Lower leg skin (tissue), 4 donors: ENCODE measurements at regions not wholly inside any gene's neighbourhood (a gene's known extent, or its start where the extent isn't known, plus 50 kb on each side); places are given as distances from the start of the nearest gene placed in this dataset.

Source experiments
- DNase-seq, 2 donors: peaks; one replicate each; pipeline ENCODE4 v3.0.0-alpha.2; 2019; ENCODE audit warnings: low spot score in 2 of 2
- H3K4me3 ChIP-seq: fragments of 200-600 bp; sonication (generic); 2 replicates; pipeline ENCODE4 v1.5.1; 2017; ENCODE audit warnings: mild to moderate bottlenecking, low read depth; ENCODE audit not compliant: poor library complexity, severe bottlenecking
- POLR2A ChIP-seq, 2 donors: fragments of 450-650 bp; IDR thresholded peaks; one replicate each; pipeline ENCODE4 v1.6.1; 2016 to 2017; ENCODE audit warnings: antibody characterized with exemption in 2 of 2, mild to moderate bottlenecking in 1 of 2, moderate library complexity in 1 of 2
- WGBS, 2 donors: methylation state at CpG; one replicate each; pipeline ENCODE4 v1.1.5; 2018; 5-methylcytosine and 5-hydroxymethylcytosine counted together
- intact Hi-C: fragments of 100-400 bp; cut with DNase I; formaldehyde crosslinking; loops from one replicate; pipeline ENCODE4 v1.15.0; 2023; ENCODE audit warnings: low total_unique reads
- TF ChIP-seq, protein P1 (sequence below), 3 donors: fragments of 450-650 bp; IDR thresholded peaks; one replicate each; pipeline ENCODE4 v1.5.1; 2016; ENCODE audit warnings: antibody characterized with exemption in 3 of 3, mild to moderate bottlenecking in 3 of 3, moderate library complexity in 2 of 3

DNA sequence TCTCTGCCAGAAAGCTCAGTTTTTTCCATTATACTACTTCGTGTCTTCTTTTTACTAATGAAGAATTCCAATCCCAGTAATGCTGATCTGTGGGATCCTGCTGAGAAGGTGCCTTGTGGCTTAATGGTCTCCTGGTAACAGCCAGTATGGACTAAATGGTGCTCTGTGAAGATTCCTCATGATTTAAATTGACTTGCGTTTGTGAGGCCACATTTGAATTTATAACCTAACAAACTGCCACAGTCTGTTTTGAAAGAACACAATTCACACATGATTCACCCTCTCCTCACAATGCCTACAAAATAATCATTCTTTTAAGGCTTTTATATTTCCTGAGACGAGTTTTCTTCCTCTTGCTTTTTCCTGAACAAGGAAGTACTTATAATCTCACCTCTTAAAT is 140.0 kb downstream of the MBL2 start:
- 41 to 43% methylated on average over 3 of the region's 3 CpGs for WGBS, 2 donors
- H3K4me3 ChIP-seq = no peak overlapping the region
- TF ChIP-seq, protein P1, sequence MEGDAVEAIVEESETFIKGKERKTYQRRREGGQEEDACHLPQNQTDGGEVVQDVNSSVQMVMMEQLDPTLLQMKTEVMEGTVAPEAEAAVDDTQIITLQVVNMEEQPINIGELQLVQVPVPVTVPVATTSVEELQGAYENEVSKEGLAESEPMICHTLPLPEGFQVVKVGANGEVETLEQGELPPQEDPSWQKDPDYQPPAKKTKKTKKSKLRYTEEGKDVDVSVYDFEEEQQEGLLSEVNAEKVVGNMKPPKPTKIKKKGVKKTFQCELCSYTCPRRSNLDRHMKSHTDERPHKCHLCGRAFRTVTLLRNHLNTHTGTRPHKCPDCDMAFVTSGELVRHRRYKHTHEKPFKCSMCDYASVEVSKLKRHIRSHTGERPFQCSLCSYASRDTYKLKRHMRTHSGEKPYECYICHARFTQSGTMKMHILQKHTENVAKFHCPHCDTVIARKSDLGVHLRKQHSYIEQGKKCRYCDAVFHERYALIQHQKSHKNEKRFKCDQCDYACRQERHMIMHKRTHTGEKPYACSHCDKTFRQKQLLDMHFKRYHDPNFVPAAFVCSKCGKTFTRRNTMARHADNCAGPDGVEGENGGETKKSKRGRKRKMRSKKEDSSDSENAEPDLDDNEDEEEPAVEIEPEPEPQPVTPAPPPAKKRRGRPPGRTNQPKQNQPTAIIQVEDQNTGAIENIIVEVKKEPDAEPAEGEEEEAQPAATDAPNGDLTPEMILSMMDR (IDR thresholded peaks at IDR 0.05) = no peak
- no peak for TF ChIP-seq POLR2A (IDR thresholded peaks at IDR 0.05)
- intact Hi-C loops = no loop called here
- no peak for DNase-seq

DNA sequence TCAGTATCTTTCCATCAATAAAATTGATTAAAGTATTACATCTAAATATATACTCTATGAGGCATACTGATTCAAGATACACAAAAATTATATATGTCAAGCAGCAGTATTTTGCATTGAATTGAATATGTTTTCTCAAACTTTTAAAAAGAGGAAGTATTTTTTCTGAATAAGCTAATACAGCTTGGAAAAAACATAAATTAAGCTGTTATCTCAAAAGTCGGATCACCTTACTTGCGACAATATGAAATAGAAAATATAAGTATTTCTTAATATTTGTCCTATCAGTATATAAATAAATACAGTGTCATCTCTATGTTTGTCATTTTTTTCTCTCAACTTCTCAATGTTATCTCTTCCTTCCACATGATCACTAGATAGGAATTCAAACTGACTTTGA is 139.3 kb downstream of the MBL2 start:
- intact Hi-C loops = no loop called here
- TF ChIP-seq POLR2A (IDR thresholded peaks at IDR 0.05) = no peak
- TF ChIP-seq, protein P1 (IDR thresholded peaks at IDR 0.05) = no peak
- DNase-seq = no peak
- 81 to 85% methylated on average over 2 of the region's 2 CpGs for WGBS, 2 donors
- H3K4me3 ChIP-seq = no peak overlapping the region

DNA sequence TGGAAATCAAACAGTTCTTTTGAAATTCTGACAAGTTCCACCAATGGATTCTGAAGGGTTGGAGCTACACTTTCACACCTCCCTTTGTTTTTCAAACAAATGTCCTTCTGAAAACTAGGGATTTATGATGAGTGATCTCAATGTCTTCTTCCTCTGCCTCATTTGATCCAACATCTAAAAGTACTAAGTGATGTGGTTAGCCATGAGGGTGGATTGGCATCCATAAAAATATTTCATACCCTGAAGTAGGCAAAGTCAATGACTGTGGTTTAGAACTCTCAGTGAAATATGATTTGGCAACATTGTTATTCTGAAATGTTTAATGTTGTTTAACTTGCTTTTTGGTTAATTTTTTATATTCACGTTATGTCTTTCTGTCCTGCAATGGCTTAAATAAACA is 136.9 kb downstream of the MBL2 start:
- H3K4me3 ChIP-seq = no peak overlapping the region
- TF ChIP-seq POLR2A (IDR thresholded peaks at IDR 0.05) = no peak
- TF ChIP-seq, protein P1 (IDR thresholded peaks at IDR 0.05) = no peak
- intact Hi-C loops = no loop called here
- no peak for DNase-seq
- 64 to 66% methylated on average over 1 of the region's 1 CpG for WGBS, 2 donors

DNA sequence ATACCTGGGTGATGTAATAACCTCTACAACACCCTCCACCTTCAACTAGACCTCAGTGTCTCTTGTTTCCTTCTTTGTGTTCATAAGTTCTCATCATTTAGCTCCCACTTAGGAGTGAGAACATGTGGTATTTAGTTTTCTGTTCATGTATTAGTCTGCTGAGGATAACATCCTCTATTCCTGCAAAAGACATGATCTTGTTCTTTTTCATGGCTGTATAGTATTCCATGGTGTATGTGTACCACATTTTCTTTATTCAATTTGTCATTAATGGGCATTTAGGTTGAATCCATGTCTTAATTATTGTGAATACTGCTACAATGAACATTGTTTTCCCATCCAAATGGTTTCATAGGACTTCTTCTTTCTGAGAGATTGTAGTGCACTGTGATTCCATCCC is 135.7 kb downstream of the MBL2 start:
- no peak for DNase-seq
- intact Hi-C loops = no loop called here
- no peak for TF ChIP-seq POLR2A (IDR thresholded peaks at IDR 0.05)
- TF ChIP-seq, protein P1 (IDR thresholded peaks at IDR 0.05) = no peak
- H3K4me3 ChIP-seq = no peak overlapping the region

DNA sequence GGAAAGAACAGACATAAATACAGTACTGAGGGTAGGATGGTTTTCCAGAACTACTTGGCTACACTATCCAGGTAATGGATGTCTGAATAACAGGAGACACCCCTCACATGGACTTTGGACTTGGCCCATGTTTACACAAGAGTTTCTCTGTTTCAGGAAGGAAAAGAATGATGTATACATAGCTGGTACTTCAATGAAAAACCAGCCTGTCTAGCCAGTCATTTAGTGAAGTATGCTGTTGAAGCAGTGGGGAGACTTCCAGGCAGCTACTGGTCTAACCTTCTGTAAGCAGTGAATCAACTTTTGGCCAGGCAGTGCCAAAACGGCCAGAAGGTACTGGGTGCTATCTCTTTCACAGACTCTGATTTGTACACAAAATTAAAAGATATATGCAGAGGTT is 135.0 kb downstream of the MBL2 start:
- WGBS, 2 donors = 60 to 68% methylated on average over 1 of the region's 1 CpG
- TF ChIP-seq, protein P1 (IDR thresholded peaks at IDR 0.05) = no peak
- no peak for TF ChIP-seq POLR2A (IDR thresholded peaks at IDR 0.05)
- intact Hi-C loops = no loop called here
- no peak for DNase-seq
- H3K4me3 ChIP-seq = no peak overlapping the region

DNA sequence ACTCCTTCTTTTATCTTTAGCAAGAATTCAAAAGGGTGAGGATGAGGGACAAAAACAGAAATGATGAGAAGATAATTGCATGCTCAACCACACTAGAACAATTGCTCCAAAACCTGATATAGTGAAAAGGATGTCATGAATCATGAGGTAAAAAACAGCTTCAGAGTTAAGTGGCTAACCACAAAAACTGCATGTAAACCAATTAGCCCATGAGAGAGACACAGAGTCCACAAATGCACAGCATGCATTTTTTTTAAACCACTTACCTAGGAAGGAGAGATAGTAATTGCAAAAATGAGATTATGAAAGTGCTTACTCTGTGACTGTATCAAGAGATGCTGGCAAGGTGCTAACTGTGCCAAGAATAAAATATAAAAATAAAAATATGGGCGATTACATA is 132.9 kb downstream of the MBL2 start:
- DNase-seq = no peak
- TF ChIP-seq, protein P1 (IDR thresholded peaks at IDR 0.05) = no peak
- TF ChIP-seq POLR2A (IDR thresholded peaks at IDR 0.05) = no peak
- WGBS, 2 donors = 0% methylated on average over 1 of the region's 1 CpG
- no peak overlapping the region for H3K4me3 ChIP-seq
- intact Hi-C loops = no loop called here
